Nucleus accumbens (tissue), 56 donors: ENCODE measurements at regions not wholly inside any gene's neighbourhood (a gene's known extent, or its start where the extent isn't known, plus 50 kb on each side); places are given as distances from the start of the nearest gene placed in this dataset.

Source experiments
- DNase-seq, 56 donors: peaks; one replicate each; lab custom pipeline; 2025; lab: John Stamatoyannopoulos, UW

- DNase-seq: no peak
Observed at GRCh38 chr4:179467878-179468277, 2025.6 kb upstream of the AGA start.

- no peak for DNase-seq
Observed at GRCh38 chr4:179472164-179472563, 2029.9 kb upstream of the AGA start.

GRCh38 chr4:179478608-179479007, 2036.4 kb upstream of the AGA start:
- DNase-seq: no peak

- DNase-seq: peak in 1 of 56 donors; percentile 1
Observed at GRCh38 chr4:179485781-179486180, 2043.5 kb upstream of the AGA start.

GRCh38 chr4:179486570-179487335, 2044.5 kb upstream of the AGA start:
- peak in 1 of 56 donors; percentile 9 for DNase-seq

GRCh38 chr4:179492260-179493080, 2050.2 kb upstream of the AGA start:
- no peak for DNase-seq

GRCh38 chr4:179503976-179504375, 2061.7 kb upstream of the AGA start:
- no peak for DNase-seq

- DNase-seq: no peak
Observed at GRCh38 chr4:179509489-179509888, 2067.3 kb upstream of the AGA start.

GRCh38 chr4:179521952-179522351, 2079.7 kb upstream of the AGA start:
- DNase-seq: no peak

GRCh38 chr4:179530958-179531357, 2088.7 kb upstream of the AGA start:
- DNase-seq: peak in 19 of 56 donors; percentile 0 to 48 (median 5)

- no peak for DNase-seq
Observed at GRCh38 chr4:179536694-179537093, 2094.5 kb upstream of the AGA start.

- no peak for DNase-seq
Observed at GRCh38 chr4:179539641-179540040, 2097.4 kb upstream of the AGA start.

GRCh38 chr4:179543771-179544170, 2101.5 kb upstream of the AGA start:
- DNase-seq: no peak

GRCh38 chr4:179544496-179544895, 2102.3 kb upstream of the AGA start:
- DNase-seq: no peak

GRCh38 chr4:179552131-179552530, 2109.9 kb upstream of the AGA start:
- no peak for DNase-seq

- DNase-seq: no peak
Observed at GRCh38 chr4:179563741-179564140, 2121.5 kb upstream of the AGA start.

- DNase-seq: no peak
Observed at GRCh38 chr4:179569549-179569948, 2127.3 kb upstream of the AGA start.

- DNase-seq: no peak
Observed at GRCh38 chr4:179582164-179582905, 2140.1 kb upstream of the AGA start.

- DNase-seq: no peak
Observed at GRCh38 chr4:179583221-179583620, 2141.0 kb upstream of the AGA start.

GRCh38 chr4:179584101-179584500, 2141.9 kb upstream of the AGA start:
- DNase-seq: no peak

- no peak for DNase-seq
Observed at GRCh38 chr4:179585761-179586160, 2143.5 kb upstream of the AGA start.
